HepG2 (cell line): ENCODE measurements at regions not wholly inside any gene's neighbourhood (a gene's known extent, or its start where the extent isn't known, plus 50 kb on each side); places are given as distances from the start of the nearest gene placed in this dataset.

Experiments
- ATAC-seq: fragments of 200-7000 bp; cut with Tn5 transposase; 3 replicates; pipeline ENCODE4 v1.9.1; 2020; ENCODE audit warnings: mild to moderate bottlenecking, moderate library complexity
- BruUV-seq: library from RNA; stranded (reverse); fragments of 400-500 nt; replicated peaks from 2 replicates; lab custom pipeline; 2021; lab: Mats Ljungman, UMichigan
- CTCF ChIA-PET: fragments of 300-600 bp; formaldehyde crosslinking; extraction: SDS; loops from one replicate; lab custom pipeline; 2021; ENCODE audit warnings: low total read pairs, inconsistent platforms, low intra/inter-chr PET ratio; lab: Yijun Ruan, JAX
- POLR2A ChIA-PET: fragments of 350-600 bp; sonication (Branson Sonifier 250); formaldehyde crosslinking; loops from one replicate; lab custom pipeline; 2020; ENCODE audit warnings: antibody characterized with exemption, inconsistent platforms; lab: Yijun Ruan, JAX
- DNase-seq: peaks from one replicate; pipeline ENCODE4 v3.0.0-alpha.2; 2015; ENCODE audit warnings: low spot score
- FAIRE-seq: peaks from 3 replicates; lab custom pipeline; 2011; peaks lifted over from hg19 to GRCh38; lab: Jason Lieb, UNC
- H2AFZ ChIP-seq: one replicate; pipeline ENCODE4 v1.6.1; 2011; ENCODE audit warnings: low read length, inconsistent platforms
- H3K27ac ChIP-seq: fragments of 300-600 bp; 3 replicates; pipeline ENCODE4 v1.8.0; 2011; ENCODE audit warnings: mixed run types, mild to moderate bottlenecking, mixed read lengths, low read length, inconsistent platforms; ENCODE audit not compliant: insufficient read depth; ENCODE audit errors: extremely low read length
- H3K27me3 ChIP-seq, 2 experiments: fragments of 200-600 bp in 1 of 2; 2 replicates in 1 of 2; 3 replicates in 1 of 2; pipeline versions ENCODE4 v1.6.0 to v1.8.0; 2011; ENCODE audit warnings: low read length in 2 of 2, mild to moderate bottlenecking in 2 of 2, moderate library complexity in 2 of 2, inconsistent platforms in 1 of 2; ENCODE audit not compliant: insufficient read depth in 2 of 2, control insufficient read depth in 1 of 2
- H3K36me3 ChIP-seq, 2 experiments: fragments of 200-600 bp in 1 of 2; replicated peaks in 1 of 2; 2 replicates in 1 of 2; 3 replicates in 1 of 2; pipeline versions ENCODE4 v1.5.1 to v1.8.0; 2011; ENCODE audit warnings: low read length in 2 of 2, inconsistent platforms in 1 of 2; ENCODE audit not compliant: insufficient read depth in 2 of 2, control insufficient read depth in 1 of 2
- H3K4me1 ChIP-seq: 2 replicates; pipeline ENCODE4 v1.5.1; 2012; ENCODE audit warnings: low read length, inconsistent platforms; ENCODE audit not compliant: insufficient read depth
- H3K4me2 ChIP-seq: 2 replicates; pipeline ENCODE4 v1.6.0; 2011; ENCODE audit warnings: low read depth, low read length, inconsistent platforms
- H3K4me3 ChIP-seq, 3 experiments: fragments of 200-600 bp in 1 of 3; sonication (generic), shearing (Covaris generic) in 1 of 3; replicated peaks in 1 of 3; 2 replicates each; pipeline ENCODE4 v1.5.1; 2011 to 2016; ENCODE audit warnings: low read length in 3 of 3, inconsistent platforms in 2 of 3, low read depth in 2 of 3, mild to moderate bottlenecking in 2 of 3, control low read depth in 1 of 3, mixed read lengths in 1 of 3; ENCODE audit not compliant: insufficient read depth in 1 of 3
- H3K79me2 ChIP-seq: one replicate; pipeline ENCODE4 v1.6.1; 2011; ENCODE audit warnings: low read length, inconsistent platforms; ENCODE audit not compliant: insufficient read depth
- H3K9ac ChIP-seq: 2 replicates; pipeline ENCODE4 v1.6.0; 2011; ENCODE audit warnings: mild to moderate bottlenecking, low read depth, low read length, inconsistent platforms; ENCODE audit not compliant: insufficient read depth
- H3K9me3 ChIP-seq: 2 replicates; pipeline ENCODE4 v1.5.1; 2012; ENCODE audit warnings: mild to moderate bottlenecking, low read length
- H4K20me1 ChIP-seq: 2 replicates; pipeline ENCODE4 v1.6.0; 2011; ENCODE audit warnings: inconsistent platforms, mild to moderate bottlenecking, low read length, moderate library complexity; ENCODE audit not compliant: insufficient read depth
- MAFF ChIP-seq: IDR thresholded peaks from 2 replicates; pipeline ENCODE4 v1.6.1; 2011; ENCODE audit warnings: low read depth, low read length, improper control_type of control experiment
- MAFK ChIP-seq, 2 experiments: IDR thresholded peaks in 1 of 2; conservative IDR thresholded peaks in 1 of 2; 2 replicates each; pipeline ENCODE4 v1.6.1; 2011; ENCODE audit warnings: improper control_type of control experiment in 2 of 2, low read length in 2 of 2
- ZC3H4 ChIP-seq: sonication (generic); formaldehyde crosslinking; IDR thresholded peaks from 2 replicates; pipeline ENCODE4 v1.4.0; 2020; ENCODE audit warnings: missing genetic modification reagents, borderline replicate concordance
- ZNF879 ChIP-seq: sonication (generic); formaldehyde crosslinking; IDR thresholded peaks from 2 replicates; pipeline ENCODE4 v1.8.1; 2023; ENCODE audit warnings: missing genetic modification reagents
- WGBS: methylation state at CpG from one replicate; pipeline ENCODE4 v1.1.6; 2017; ENCODE audit warnings: low lambda C conversion rate; 5-methylcytosine and 5-hydroxymethylcytosine counted together
- in situ Hi-C: cut with HindIII; loops from 2 replicates; pipeline ENCODE4 v1.10.0; 2017; ENCODE audit warnings: low pct_unique_long_range_greater_than_20kb; ENCODE audit not compliant: extremely low pct_ligation_motif_present
- intact Hi-C: fragments of 100-400 bp; cut with micrococcal nuclease; formaldehyde crosslinking; loops from one replicate; pipeline ENCODE4 v1.10.0; 2022; ENCODE audit not compliant: unreplicated experiment
- TF ChIP-seq, protein P1 (sequence below): sonication (generic); formaldehyde crosslinking; IDR thresholded peaks from 2 replicates; pipeline ENCODE4 v1.4.0; 2020; ENCODE audit warnings: low read depth, mild to moderate bottlenecking, missing genetic modification reagents

DNA sequence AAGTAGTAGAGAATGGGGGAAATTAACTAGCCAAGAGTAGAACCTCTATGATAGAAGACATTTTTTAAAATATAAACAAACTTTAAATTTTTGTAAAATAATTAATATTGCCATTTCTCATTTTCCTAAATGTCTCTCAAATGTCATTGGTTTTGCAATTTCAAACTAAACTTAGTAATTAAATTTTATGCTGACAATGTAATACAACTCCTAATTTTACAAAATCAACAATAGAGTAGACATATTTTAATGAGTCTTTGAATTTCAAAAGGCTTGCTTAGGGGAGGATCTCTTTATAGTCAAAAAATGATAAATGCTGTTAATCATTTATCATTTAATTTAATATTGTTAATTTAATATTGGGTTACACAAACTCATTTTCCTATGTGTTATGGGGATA, 81.8 kb downstream of the ZWINT start:
- no TSS peak for BruUV-seq
- no peak for TF ChIP-seq ZNF879 (CRISPR knock-in tag)
- peak in 1 of 2 experiments; percentile 61; a peak in 2 of 4 replicates for TF ChIP-seq MAFK (conservative IDR thresholded peaks at IDR 0.05 in 1 of 2, IDR thresholded peaks at IDR 0.05 in 1 of 2; ENCODE audit: low read length in 2 of 2)
- TF ChIP-seq, protein P1, sequence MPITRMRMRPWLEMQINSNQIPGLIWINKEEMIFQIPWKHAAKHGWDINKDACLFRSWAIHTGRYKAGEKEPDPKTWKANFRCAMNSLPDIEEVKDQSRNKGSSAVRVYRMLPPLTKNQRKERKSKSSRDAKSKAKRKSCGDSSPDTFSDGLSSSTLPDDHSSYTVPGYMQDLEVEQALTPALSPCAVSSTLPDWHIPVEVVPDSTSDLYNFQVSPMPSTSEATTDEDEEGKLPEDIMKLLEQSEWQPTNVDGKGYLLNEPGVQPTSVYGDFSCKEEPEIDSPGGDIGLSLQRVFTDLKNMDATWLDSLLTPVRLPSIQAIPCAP = no peak
- TF ChIP-seq MAFF = 0 out of 2 replicates have a peak, but pooled peaks have one; percentile 21
- TF ChIP-seq, all 625 proteins: peak for 2
- no peak for DNase-seq
- Histone ChIP-seq H3K79me2 (no peaks in the 10 kb centered on the region), H2AFZ (no peak overlapping the region), H3K4me2 (no peak overlapping the region), H3K27me3 (no peaks in the 10 kb centered on the region), H4K20me1 (no peaks in the 10 kb centered on the region), H3K9ac (no peak overlapping the region), H3K36me3 (no peaks in the 10 kb centered on the region), H3K4me3 (no peak overlapping the region), H3K4me1 (no peaks in the 10 kb centered on the region), H3K9me3 (no peaks in the 10 kb centered on the region), H3K27ac (no peak overlapping the region)
- CTCF ChIA-PET = no interaction called here
- intact Hi-C loops = no loop called here
- in situ Hi-C loops = no loop called here
- FAIRE-seq = no peak
- no peak for ATAC-seq
- POLR2A ChIA-PET = no interaction called here

DNA sequence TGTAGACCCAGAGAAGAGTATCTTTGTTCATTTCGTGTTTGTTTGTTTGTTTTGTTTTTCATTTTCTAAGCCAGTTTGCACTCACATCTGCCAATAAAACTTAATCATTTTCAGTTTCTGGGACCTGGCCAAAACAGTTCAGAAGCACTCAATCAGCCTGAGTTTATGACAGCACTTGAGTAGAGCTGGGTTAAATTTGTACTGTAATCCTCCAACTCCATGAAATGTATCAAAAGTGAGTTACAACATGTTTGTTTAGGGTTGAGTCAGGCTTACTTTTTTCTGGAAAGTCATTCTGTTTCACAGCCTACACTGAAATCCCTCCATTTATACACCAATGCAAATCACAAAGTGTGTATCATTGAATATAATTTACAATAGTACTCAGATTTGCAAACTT, 91.9 kb downstream of the ZWINT start:
- Histone ChIP-seq H3K4me3 (no peak overlapping the region), H3K9ac (no peak overlapping the region), H3K27ac (no peak overlapping the region), H3K4me1 (no peaks in the 10 kb centered on the region), H3K36me3 (no peaks in the 10 kb centered on the region), H3K9me3 (no peaks in the 10 kb centered on the region), H4K20me1 (no peaks in the 10 kb centered on the region; the same call in 1 of the 2 replicates), H3K79me2 (no peaks in the 10 kb centered on the region), H3K27me3 (no peaks in the 10 kb centered on the region), H2AFZ (no peak overlapping the region), H3K4me2 (no peak overlapping the region)
- no peak for TF ChIP-seq ZC3H4 (CRISPR knock-in tag)
- intact Hi-C loops (no loop called here), in situ Hi-C loops (no loop called here)
- no peak for DNase-seq
- CTCF ChIA-PET = no interaction called here
- no peak for FAIRE-seq
- POLR2A ChIA-PET = no interaction called here
- ATAC-seq = no peak
- 2% methylated on average over 1 of the region's 1 CpG for WGBS
- BruUV-seq = no TSS peak
